Chondrocyte (in vitro differentiated cells): ENCODE measurements at regions not wholly inside any gene's neighbourhood (a gene's known extent, or its start where the extent isn't known, plus 50 kb on each side); places are given as distances from the start of the nearest gene placed in this dataset.

ENCODE experiments used
- DNase-seq: peaks from one replicate; pipeline ENCODE4 v3.0.0; 2021; ENCODE audit warnings: mixed read lengths, low spot score
- H3K27ac Mint-ChIP-seq: one replicate; pipeline ENCODE4 v1.8.0; 2021; ENCODE audit warnings: mild to moderate bottlenecking, moderate library complexity, mixed read lengths; ENCODE audit not compliant: unreplicated experiment
- H3K27me3 Mint-ChIP-seq: 2 replicates; pipeline ENCODE4 v1.8.0; 2021; ENCODE audit warnings: low read depth, mixed read lengths
- H3K36me3 Mint-ChIP-seq: 2 replicates; pipeline ENCODE4 v1.8.0; 2021; ENCODE audit warnings: low read depth, mixed read lengths
- H3K4me1 Mint-ChIP-seq: 2 replicates; pipeline ENCODE4 v1.8.0; 2021; ENCODE audit warnings: low read depth, mild to moderate bottlenecking, mixed read lengths
- H3K4me3 Mint-ChIP-seq: one replicate; pipeline ENCODE4 v1.8.0; 2021; ENCODE audit warnings: mild to moderate bottlenecking, moderate library complexity, mixed read lengths; ENCODE audit not compliant: unreplicated experiment
- H3K9me3 Mint-ChIP-seq: 2 replicates; pipeline ENCODE4 v1.8.0; 2021; ENCODE audit warnings: low read depth, mixed read lengths
- TF ChIP-seq, protein P1 (sequence below): fragments of 200-600 bp; sonication (generic); IDR thresholded peaks from 2 replicates; pipeline ENCODE4 v1.5.0; 2021; ENCODE audit warnings: antibody characterized with exemption, mild to moderate bottlenecking, moderate library complexity

GRCh38 chr2:55761526-55761925 is 67.9 kb upstream of the PNPT1 start:
- Mint-ChIP-seq H3K27me3 (peaks cover 18% of the 10 kb centered on the region), H3K9me3 (no peaks in the 10 kb centered on the region), H3K27ac (peak overlapping the region; percentile 33), H3K4me3 (no peak overlapping the region), H3K36me3 (no peaks in the 10 kb centered on the region), H3K4me1 (peaks cover 27% of the 10 kb centered on the region)
- TF ChIP-seq, protein P1, sequence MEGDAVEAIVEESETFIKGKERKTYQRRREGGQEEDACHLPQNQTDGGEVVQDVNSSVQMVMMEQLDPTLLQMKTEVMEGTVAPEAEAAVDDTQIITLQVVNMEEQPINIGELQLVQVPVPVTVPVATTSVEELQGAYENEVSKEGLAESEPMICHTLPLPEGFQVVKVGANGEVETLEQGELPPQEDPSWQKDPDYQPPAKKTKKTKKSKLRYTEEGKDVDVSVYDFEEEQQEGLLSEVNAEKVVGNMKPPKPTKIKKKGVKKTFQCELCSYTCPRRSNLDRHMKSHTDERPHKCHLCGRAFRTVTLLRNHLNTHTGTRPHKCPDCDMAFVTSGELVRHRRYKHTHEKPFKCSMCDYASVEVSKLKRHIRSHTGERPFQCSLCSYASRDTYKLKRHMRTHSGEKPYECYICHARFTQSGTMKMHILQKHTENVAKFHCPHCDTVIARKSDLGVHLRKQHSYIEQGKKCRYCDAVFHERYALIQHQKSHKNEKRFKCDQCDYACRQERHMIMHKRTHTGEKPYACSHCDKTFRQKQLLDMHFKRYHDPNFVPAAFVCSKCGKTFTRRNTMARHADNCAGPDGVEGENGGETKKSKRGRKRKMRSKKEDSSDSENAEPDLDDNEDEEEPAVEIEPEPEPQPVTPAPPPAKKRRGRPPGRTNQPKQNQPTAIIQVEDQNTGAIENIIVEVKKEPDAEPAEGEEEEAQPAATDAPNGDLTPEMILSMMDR: no peak
- DNase-seq: no peak

DNA sequence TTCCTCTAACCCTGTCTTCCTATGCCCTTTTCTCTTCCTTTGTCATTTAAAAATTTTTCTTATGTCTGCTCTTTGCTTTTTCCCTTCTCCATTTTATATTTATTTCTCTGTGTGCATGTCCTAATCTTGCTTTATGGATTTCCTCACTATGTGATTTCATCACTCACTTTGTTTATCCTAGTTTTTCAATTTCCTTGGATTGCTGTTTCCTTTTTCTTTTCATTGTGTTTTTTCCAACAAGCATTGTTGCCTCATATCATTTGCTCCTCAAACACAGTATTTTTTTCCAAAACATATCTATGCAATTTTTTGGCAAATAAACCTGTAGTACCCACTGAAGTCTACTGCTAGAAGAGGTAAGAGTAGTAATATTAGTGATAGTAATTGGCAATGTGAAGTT is 67.4 kb upstream of the PNPT1 start:
- H3K9me3 Mint-ChIP-seq: no peaks in the 10 kb centered on the region
- H3K27me3 Mint-ChIP-seq: peaks cover 18% of the 10 kb centered on the region
- no peak overlapping the region for H3K4me3 Mint-ChIP-seq
- H3K4me1 Mint-ChIP-seq: peaks cover 27% of the 10 kb centered on the region
- TF ChIP-seq, protein P1: no peak
- H3K36me3 Mint-ChIP-seq: no peaks in the 10 kb centered on the region
- H3K27ac Mint-ChIP-seq: peak overlapping the region; percentile 7
- no peak for DNase-seq

DNA sequence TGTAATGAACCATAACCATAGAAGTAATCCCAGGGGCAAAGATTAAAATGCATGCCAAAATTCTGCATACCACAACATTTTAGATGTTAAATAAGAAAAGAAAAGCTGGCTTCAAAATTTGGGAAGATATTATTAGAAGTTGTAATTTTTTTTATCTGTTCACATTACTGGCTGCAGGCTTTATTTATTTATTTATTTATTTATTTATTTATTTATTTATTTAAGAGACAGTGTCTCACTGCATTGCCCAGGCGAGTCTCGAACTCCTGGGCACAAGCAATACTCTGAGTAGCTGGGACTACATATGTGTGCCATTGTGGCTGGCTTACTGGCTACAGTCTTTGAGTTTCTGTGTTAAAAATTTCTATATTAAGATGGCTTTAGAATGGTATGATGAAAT is 66.5 kb upstream of the PNPT1 start:
- DNase-seq: no peak
- H3K27me3 Mint-ChIP-seq: peaks cover 13% of the 10 kb centered on the region
- H3K9me3 Mint-ChIP-seq: no peaks in the 10 kb centered on the region
- no peak overlapping the region for H3K27ac Mint-ChIP-seq
- H3K4me1 Mint-ChIP-seq: peaks cover 27% of the 10 kb centered on the region
- no peaks in the 10 kb centered on the region for H3K36me3 Mint-ChIP-seq
- H3K4me3 Mint-ChIP-seq: no peak overlapping the region
- TF ChIP-seq, protein P1: no peak

DNA sequence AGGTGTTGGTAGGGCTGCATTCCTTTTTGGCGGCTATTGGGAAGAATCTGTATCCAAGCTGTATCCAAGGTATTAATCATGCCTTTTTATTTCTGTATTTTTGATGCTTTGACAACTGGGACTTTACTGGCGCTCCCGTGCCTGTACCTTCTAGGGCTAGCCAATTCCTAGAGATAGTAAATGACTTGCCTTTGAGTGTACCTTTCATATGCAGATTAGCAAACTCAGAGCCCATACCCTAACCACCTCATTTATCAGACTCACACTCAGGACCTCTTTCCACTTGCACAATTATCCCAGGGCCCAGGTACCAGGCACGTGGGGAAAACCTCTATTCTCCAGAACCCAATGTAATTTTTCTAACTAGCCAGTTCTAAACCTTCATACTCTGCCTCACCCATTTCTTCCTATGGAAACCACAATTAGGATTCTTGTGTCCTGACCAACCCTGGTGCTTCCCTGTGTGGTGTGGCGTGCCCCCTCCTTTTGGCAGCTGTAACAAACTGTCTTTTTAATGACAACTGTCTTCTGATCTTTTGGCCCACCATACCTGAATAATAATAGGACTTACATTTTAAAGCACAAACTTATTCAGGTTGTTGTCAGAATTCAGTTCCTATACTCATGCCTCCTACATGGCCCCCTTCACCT is 65.8 kb upstream of the PNPT1 start:
- TF ChIP-seq, protein P1: no peak
- DNase-seq: no peak
- H3K4me1 Mint-ChIP-seq: peaks cover 27% of the 10 kb centered on the region
- no peaks in the 10 kb centered on the region for H3K36me3 Mint-ChIP-seq
- peaks cover 14% of the 10 kb centered on the region for H3K27me3 Mint-ChIP-seq
- no peak overlapping the region for H3K27ac Mint-ChIP-seq
- peaks cover 5% of the 10 kb centered on the region for H3K9me3 Mint-ChIP-seq
- no peak overlapping the region for H3K4me3 Mint-ChIP-seq

DNA sequence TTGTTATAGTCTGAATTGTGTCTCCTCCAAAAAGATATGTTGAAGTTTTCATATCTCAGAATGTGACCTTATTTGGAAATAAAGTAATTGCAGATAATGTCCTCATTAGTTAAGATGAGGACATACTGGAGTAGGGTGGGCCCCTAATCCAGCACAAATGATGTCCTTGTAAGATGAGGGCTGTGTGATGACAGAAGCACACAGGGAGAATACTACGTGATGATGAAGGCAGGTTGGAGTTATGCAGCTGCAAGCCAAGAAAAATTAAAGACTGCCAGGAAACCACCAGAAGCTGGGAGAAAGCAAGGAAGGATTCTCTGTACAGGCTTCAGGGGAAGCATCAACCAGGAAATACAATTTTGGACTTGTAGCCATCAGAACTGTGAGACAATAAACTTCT is 58.3 kb upstream of the PNPT1 start:
- Mint-ChIP-seq H3K27ac (no peak overlapping the region), H3K27me3 (peaks cover 12% of the 10 kb centered on the region), H3K4me3 (no peak overlapping the region), H3K4me1 (peaks cover 2% of the 10 kb centered on the region), H3K36me3 (no peaks in the 10 kb centered on the region), H3K9me3 (peaks cover 15% of the 10 kb centered on the region)
- TF ChIP-seq, protein P1: no peak
- no peak for DNase-seq
